NCI-H510A treated with DMSO at 0.1 percent for 48 hours (cell line): ENCODE measurements at regions not wholly inside any gene's neighbourhood (a gene's known extent, or its start where the extent isn't known, plus 50 kb on each side); places are given as distances from the start of the nearest gene placed in this dataset.
"Not testable (repeated sequence)": the region's sequence is repeated elsewhere in the genome, so short reads cannot be mapped to it uniquely, and the experiment has no call there.

Experiments
- DNase-seq: peaks from one replicate; lab custom pipeline; 2025; lab: John Stamatoyannopoulos, UW

GRCh38 chr15:87578776-87579175 is 677.8 kb downstream of the NTRK3 start:
- DNase-seq: no peak

DNA sequence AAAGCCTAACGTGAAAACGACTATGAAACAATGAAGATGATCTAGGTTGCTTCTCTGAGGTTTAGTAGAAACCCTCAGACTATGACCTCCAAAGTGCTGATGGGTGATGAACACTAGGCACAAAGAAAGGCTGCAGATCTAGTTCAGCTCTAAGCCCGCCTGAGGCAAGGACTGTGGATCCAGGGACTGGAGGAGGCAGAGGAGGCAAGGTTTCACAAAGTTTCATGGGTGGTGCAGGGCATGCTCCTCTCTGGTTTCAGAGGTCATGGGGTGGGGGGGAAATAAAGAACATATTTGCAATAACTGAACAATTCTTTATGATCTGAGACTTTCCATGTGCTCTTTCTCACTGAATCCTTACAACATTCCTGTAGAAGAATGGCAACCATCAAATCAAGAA is 679.2 kb downstream of the NTRK3 start:
- DNase-seq: no peak

DNA sequence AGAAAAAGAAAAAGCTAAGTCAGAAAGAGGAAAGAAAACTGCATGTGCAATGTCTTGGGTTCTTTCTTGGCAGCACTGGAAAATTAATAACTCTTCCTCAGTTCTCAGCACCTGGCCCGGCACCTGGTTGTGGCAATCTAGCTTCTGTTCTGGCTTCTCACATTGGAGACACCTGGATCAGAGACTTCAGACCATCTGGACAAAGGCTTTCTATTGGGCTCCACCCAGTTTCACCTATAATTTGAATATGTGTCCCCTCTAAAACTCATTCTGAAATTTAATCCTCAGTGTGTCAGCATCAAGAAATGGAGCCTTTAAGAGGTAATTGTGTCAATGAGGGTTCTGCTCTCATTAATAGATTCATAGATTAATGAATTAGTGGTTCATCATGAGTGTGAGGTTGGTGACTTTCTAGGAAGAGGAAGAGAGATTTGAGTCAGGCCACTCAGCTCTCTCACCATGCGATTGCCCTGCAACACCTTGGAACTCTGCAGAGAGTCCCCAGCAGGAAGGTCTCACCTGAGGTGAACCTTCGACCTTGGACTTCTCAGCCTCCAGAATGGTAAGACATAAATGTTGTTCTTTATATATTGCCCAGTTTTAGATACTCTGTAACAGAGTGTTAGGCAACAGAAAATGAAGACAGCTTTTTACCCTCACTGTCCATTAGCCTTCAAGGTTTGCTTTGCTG is 679.9 kb downstream of the NTRK3 start:
- no peak for DNase-seq

DNA sequence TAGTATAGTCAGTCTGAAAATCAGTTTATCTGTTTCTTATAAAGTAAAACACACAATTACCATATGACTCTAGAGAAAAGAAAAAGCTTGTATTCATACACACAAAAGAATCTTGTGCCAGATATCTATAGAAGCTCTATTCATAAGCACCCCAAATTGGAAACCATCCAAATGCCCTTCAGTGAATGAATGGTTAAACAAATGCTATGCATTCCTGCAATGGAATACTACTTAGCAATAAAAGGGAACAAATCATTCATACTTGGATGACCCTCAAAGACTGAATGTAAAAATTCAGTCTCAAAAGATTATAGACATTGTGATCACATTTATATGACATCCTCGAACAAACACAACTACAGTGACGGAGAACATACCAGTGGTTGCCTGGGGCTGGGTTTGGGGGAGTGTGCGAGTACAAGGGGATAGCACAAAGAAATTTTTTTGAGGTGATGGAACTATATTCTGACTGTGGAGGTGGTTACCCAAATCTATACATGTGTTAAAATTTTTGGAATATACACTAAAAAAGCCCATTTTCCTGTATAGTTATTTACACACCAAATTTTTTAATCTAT is 680.6 kb downstream of the NTRK3 start:
- no peak for DNase-seq

DNA sequence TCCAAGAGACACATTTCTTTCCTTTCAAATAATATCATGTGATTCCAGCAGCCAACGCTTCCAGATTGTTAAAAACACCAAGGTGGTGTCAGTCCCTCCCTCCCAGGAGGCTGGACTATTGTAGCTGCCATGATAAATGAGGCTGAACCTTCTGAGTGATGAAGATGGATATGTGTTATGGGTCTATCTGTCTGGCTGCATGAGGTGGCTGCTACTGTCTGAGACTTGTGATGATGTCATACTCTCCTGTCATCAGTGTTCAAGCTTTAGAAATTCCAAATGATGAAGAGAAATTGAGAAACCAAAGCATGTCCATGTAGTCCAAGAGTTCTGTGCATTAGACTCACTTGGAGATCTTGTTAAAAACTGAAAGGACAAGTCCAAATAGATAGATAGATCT is 683.0 kb downstream of the NTRK3 start:
- no peak for DNase-seq

DNA sequence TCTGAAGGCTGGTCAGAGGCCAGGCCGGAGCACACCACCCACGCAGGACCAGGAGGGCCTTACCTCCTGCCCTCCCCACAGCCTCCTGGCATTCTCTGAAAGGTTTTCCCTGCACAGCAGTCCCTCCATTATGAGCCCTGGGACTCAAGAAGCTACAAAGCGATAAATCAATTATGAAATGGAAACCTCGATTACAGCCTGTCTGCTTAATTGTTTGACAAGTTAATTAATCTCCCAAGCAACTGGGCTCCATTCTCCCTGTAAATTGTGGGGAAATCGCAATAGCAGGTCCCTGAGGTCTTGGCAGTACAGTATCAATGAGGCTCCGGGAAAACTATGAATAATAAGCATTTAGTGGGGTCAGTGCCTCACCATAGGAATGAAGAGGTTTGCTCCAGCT is 683.5 kb downstream of the NTRK3 start:
- no peak for DNase-seq

DNA sequence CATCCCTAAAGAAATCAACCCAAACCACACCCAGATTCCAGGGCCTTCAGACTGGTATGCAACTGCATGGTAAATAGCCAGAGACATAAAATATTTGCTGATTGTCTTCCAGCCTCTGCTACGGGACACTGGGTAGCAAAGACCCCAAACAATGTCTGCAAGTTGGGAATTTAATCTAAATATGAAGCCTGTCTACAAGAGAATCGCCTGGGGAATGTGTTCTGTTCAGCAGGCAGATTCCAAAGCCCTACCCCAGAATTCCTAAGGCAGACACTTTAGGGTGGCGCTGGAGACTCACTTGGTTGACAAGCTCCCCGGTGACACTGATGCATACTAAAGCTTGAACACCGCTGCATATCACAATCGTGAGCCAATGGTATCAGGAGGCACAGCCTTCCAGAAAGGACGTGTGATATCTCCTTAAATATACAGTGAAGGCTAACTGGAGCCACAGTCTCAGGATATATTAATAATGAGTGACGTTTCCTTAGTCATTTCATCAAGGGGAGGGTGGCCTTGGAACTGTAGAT is 684.1 kb downstream of the NTRK3 start:
- DNase-seq: no peak

DNA sequence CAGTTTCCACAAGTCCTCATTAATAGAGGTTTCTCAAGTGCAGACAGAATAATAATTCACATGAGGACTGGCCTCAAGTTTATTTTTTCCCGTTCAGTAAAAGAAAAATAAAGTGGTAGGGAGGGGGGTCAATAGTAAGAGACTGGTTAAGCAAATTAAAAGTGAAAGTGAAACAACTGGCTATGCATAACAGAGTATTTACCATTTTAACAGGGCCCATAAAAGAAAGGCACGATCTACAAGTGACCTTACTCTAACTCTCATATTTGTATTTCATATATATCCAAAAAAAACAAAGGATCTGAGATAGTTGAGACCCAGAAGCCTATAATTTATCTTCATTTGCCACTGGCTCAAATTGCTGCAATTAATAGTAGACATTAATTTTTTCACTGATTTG is 686.3 kb downstream of the NTRK3 start:
- DNase-seq: no peak

DNA sequence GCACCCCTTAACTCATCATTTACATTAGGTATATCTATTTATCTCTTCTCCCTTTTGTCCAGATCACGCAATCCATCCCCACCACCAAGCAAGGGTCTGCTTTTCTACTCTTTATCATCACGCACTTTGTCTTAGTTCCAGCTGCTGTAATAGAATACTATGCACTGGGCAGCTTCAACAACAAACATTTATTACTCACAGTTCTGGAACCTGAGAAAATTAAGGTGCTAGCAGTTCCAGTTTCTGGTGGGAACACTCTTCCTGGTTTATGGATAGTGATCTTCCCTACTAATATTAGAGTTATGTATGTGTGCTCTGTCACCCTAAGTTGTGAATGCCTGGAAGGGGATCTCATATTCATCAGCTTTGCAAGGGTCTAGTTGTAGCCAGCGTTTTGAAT is 687.0 kb downstream of the NTRK3 start:
- DNase-seq: no peak

GRCh38 chr15:87567406-87568030 is 689.0 kb downstream of the NTRK3 start:
- DNase-seq: no peak

DNA sequence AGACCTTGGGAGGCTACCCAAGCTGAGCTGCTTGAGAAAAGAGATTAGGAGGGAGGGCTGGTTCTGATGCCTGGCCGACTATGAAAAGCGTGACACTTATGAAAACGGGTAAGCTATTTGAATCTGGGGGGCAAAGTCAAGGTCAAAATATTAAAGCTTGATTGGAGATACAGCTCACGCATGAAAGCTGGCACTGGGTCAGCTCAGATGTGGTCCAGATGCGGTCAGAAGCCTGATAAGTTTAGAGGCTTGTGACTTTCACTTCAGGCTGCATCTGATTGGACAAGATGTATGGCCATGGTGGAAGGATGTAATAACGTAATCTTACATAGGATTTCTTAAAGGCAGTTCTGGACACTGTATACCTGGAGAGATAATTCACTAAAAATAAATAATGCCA is 690.3 kb downstream of the NTRK3 start:
- DNase-seq: no peak

GRCh38 chr15:87564681-87565080 is 691.9 kb downstream of the NTRK3 start:
- no peak for DNase-seq

- DNase-seq: no peak
Measured at GRCh38 chr15:87563869-87564268, 692.7 kb downstream of the NTRK3 start.

DNA sequence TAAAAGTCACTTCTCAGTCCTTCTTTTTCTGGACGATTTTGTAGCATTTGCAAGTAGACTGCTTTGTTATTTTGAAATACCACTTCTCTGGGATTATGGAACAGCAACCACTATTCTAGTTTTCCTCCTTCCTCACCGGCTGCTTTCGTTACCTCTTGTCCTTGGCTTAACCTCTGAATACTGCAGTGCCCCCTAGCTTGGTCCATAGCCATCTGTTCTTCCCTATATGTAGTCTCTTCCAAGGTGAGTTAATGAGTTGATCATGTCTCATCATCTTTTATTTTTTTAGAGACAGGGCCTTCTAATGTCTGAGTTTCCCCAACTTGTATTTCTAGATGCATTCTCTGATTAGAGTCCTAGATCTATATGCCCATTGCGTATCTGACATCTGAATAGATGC is 694.3 kb downstream of the NTRK3 start:
- DNase-seq: no peak

GRCh38 chr15:87561641-87562040 is 694.9 kb downstream of the NTRK3 start:
- DNase-seq: no peak

- no peak for DNase-seq
Measured at GRCh38 chr15:87557881-87558280, 698.7 kb downstream of the NTRK3 start.

DNA sequence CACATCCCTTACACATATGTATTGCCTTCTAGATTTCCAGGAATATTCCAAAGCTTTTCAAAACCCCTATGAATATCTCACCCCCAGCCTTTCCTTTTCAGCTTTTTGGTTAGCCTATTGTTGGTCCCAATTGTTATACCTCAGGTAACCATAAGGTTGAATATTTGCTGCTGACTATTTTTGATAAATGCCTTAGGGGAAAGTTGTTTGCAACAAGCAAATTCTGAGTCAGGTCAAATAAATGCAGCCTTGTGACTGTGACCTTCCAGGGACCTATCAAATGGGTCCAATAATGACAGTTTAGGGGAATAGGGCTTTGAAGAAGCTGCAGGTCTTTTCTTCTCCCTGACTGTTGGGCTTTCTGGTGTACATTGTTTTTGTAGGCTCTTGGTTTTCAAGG is 699.7 kb downstream of the NTRK3 start:
- DNase-seq: no peak

DNA sequence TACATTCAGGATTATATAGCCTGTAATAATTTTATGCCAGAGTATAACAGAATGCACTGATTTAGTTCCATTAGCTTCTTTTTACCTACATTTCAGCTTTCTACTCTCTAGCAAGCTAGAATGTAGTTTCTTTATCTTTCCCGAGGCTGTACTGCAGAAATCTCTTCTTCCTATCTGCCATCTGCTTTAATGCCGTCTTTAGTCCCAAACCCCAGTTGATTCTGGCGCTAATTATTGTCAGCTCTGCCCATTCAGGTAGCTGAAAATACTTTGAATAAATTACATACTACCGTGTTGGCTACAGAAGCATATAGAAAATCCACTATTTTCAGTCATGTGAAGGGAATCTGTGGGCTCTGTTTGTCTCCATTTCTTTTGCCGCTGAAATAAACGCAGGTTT is 706.7 kb downstream of the NTRK3 start:
- no peak for DNase-seq

- no peak for DNase-seq
Measured at GRCh38 chr15:87549296-87549695, 707.2 kb downstream of the NTRK3 start.

GRCh38 chr15:87548590-87548989 is 707.9 kb downstream of the NTRK3 start:
- not testable (repeated sequence) for DNase-seq

GRCh38 chr15:87547470-87548181 is 708.9 kb downstream of the NTRK3 start:
- no peak for DNase-seq

- no peak for DNase-seq
Measured at GRCh38 chr15:87538327-87538834, 718.2 kb downstream of the NTRK3 start.

DNA sequence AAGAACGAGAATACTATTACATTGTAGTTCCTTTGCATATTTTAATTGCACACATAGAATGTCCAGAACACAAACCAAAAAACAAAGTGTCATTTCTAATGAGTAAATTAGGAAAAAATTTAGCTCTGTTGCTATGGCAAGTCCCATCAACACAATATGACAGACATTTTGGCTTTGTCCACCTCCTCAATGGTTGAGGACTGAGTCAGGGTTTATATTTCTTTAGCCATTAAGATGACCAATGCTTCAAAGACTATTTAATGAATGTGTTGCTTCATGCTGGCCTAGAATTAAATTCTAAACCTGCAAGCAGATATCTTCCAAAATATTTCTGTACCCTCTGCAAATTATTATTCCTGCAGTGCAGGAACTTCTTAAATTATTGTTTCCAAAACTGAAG is 719.2 kb downstream of the NTRK3 start:
- no peak for DNase-seq
